ENCODE measurements at regions not wholly inside any gene's neighbourhood (a gene's known extent, or its start where the extent isn't known, plus 50 kb on each side); places are given as distances from the start of the nearest gene placed in this dataset.

DNA sequence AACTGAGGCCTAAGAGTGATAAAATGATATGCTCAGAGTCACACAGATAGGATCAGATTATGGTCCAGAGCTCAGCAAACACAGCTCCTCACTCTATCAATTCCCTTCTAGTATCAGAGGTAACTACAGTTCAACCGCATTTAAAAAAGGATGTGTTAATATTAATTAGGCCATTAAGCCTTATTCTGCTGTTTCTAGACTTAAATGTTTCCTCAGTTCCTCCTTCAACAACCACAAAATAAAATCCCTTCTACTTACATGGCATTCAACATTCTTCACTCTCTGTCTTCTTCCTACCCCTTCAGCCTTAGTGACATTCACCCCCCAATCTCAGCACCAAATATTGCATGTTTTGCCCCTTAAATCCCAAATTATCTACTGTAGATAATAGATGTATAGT is 254.9 kb downstream of the PLPP3 start:
- peaks cover 2% of the 10 kb centered on the region for H3K9me3 ChIP-seq (ENCODE audit: insufficient read depth, low read depth, low read length)
- H3K79me2 ChIP-seq (ENCODE audit: control insufficient read depth, insufficient read depth, low read length, poor library complexity) = no peaks in the 10 kb centered on the region
- peaks cover 0 to 2% of the 10 kb centered on the region in 2 experiments for H3K36me3 ChIP-seq (ENCODE audit: control insufficient read depth in 1 of 2, insufficient read depth in 2 of 2, low read length in 2 of 2)
- H3K14ac ChIP-seq (ENCODE audit: low read length) = no peak overlapping the region
- H4K12ac ChIP-seq (ENCODE audit: low read depth, low read length) = no peak overlapping the region
- no peak overlapping the region for H3K27ac ChIP-seq (ENCODE audit: low read depth, low read length)
- H2AK5ac ChIP-seq (ENCODE audit: low read length) = no peak overlapping the region
- H3K4me2 ChIP-seq (ENCODE audit: low read length) = no peak overlapping the region
- no peak overlapping the region for H2AFZ ChIP-seq (ENCODE audit: insufficient read depth, low read length, poor library complexity)
- no peak overlapping the region for H2BK12ac ChIP-seq (ENCODE audit: low read length)
- no peaks in the 10 kb centered on the region for H3K27me3 ChIP-seq (ENCODE audit: insufficient read depth, low read length)
- peaks cover 9% of the 10 kb centered on the region for H3K79me1 ChIP-seq (ENCODE audit: low read length)
- H3K23ac ChIP-seq (ENCODE audit: low read length) = no peak overlapping the region
- H3K4ac ChIP-seq (ENCODE audit: low read depth, low read length) = no peak overlapping the region
- H3K18ac ChIP-seq (ENCODE audit: low read length) = no peak overlapping the region
- no peak overlapping the region for H2BK5ac ChIP-seq (ENCODE audit: low read depth, low read length, poor library complexity)
- no peak overlapping the region for H2BK120ac ChIP-seq (ENCODE audit: insufficient read depth, low read length, poor library complexity)
- H3K4me1 ChIP-seq (ENCODE audit: control insufficient read depth in 1 of 2, insufficient read depth in 2 of 2, low read length in 2 of 2) = peaks cover 0 to 3% of the 10 kb centered on the region in 2 experiments
- no CpG with 5 or more reads among the region's 1 CpG for WGBS (ENCODE audit: extremely low coverage, insufficient coverage, insufficient read length)
- H3K4me3 ChIP-seq (ENCODE audit: low read depth, low read length) = no peak overlapping the region
- no peak overlapping the region for H3K9ac ChIP-seq (ENCODE audit: low read length)
- H4K8ac ChIP-seq (ENCODE audit: low read depth, low read length) = no peak overlapping the region
- DNase-seq = no peak
- H4K91ac ChIP-seq (ENCODE audit: low read depth, low read length) = no peak overlapping the region

- Histone ChIP-seq H3K23ac (ENCODE audit: low read length) (no peak overlapping the region), H4K12ac (ENCODE audit: low read depth, low read length) (no peak overlapping the region), H2BK5ac (ENCODE audit: low read depth, low read length, poor library complexity) (no peak overlapping the region), H3K4ac (ENCODE audit: low read depth, low read length) (no peak overlapping the region), H2AK5ac (ENCODE audit: low read length) (no peak overlapping the region), H3K9ac (ENCODE audit: low read length) (peak overlapping the region; percentile 33), H3K4me3 (ENCODE audit: low read depth, low read length) (no peak overlapping the region), H3K18ac (ENCODE audit: low read length) (no peak overlapping the region), H3K79me2 (ENCODE audit: control insufficient read depth, insufficient read depth, low read length, poor library complexity) (no peaks in the 10 kb centered on the region), H3K27ac (ENCODE audit: low read depth, low read length) (no peak overlapping the region), H3K9me3 (ENCODE audit: insufficient read depth, low read depth, low read length) (peaks cover under 1% of the 10 kb centered on the region), H3K27me3 (ENCODE audit: insufficient read depth, low read length) (no peaks in the 10 kb centered on the region), H3K14ac (ENCODE audit: low read length) (no peak overlapping the region), H4K91ac (ENCODE audit: low read depth, low read length) (no peak overlapping the region), H3K79me1 (ENCODE audit: low read length) (peaks cover 6% of the 10 kb centered on the region), H3K4me1 (ENCODE audit: control insufficient read depth in 1 of 2, insufficient read depth in 2 of 2, low read length in 2 of 2) (no peaks in the 10 kb centered on the region), H3K4me2 (ENCODE audit: low read length) (no peak overlapping the region), H2AFZ (ENCODE audit: insufficient read depth, low read length, poor library complexity) (no peak overlapping the region), H2BK120ac (ENCODE audit: insufficient read depth, low read length, poor library complexity) (no peak overlapping the region), H3K36me3 (ENCODE audit: control insufficient read depth in 1 of 2, insufficient read depth in 2 of 2, low read length in 2 of 2) (peaks cover 1 to 2% of the 10 kb centered on the region in 2 experiments), H4K8ac (ENCODE audit: low read depth, low read length) (no peak overlapping the region), H2BK12ac (ENCODE audit: low read length) (no peak overlapping the region)
- WGBS (ENCODE audit: extremely low coverage, insufficient coverage, insufficient read length) = no CpG with 5 or more reads among the region's 3 CpGs
- peak; percentile 30 to 55 for DNase-seq
Observed at GRCh38 chr1:56322211-56322610, 257.2 kb downstream of the PLPP3 start.

DNA sequence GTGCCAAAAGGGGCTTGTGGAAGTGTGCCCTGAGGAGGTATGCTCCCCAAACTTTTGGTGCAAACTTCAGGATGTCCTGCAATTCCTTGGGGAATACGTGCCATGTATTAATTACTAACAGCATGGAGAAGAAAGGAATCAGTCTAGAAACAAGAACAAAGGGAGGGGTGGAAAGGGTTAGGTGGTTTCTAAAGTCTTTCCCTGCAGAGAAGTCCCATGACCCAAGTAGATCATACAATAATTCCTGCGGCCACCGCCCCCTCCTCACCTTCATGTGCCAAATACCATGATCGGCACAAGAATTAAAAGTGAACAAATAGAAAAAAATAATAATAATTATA is 258.2 kb downstream of the PLPP3 start:
- Histone ChIP-seq H4K12ac (ENCODE audit: low read depth, low read length) (no peak overlapping the region), H3K14ac (ENCODE audit: low read length) (no peak overlapping the region), H3K4ac (ENCODE audit: low read depth, low read length) (no peak overlapping the region), H3K27me3 (ENCODE audit: insufficient read depth, low read length) (no peaks in the 10 kb centered on the region), H2BK5ac (ENCODE audit: low read depth, low read length, poor library complexity) (no peak overlapping the region), H3K4me2 (ENCODE audit: low read length) (no peak overlapping the region), H2AFZ (ENCODE audit: insufficient read depth, low read length, poor library complexity) (no peak overlapping the region), H4K8ac (ENCODE audit: low read depth, low read length) (no peak overlapping the region), H3K9me3 (ENCODE audit: insufficient read depth, low read depth, low read length) (no peaks in the 10 kb centered on the region), H3K18ac (ENCODE audit: low read length) (no peak overlapping the region), H3K4me3 (ENCODE audit: low read depth, low read length) (no peak overlapping the region), H3K9ac (ENCODE audit: low read length) (no peak overlapping the region), H2BK120ac (ENCODE audit: insufficient read depth, low read length, poor library complexity) (peak overlapping the region; percentile 33), H4K91ac (ENCODE audit: low read depth, low read length) (peak overlapping the region; percentile 51), H2AK5ac (ENCODE audit: low read length) (no peak overlapping the region), H3K4me1 (ENCODE audit: control insufficient read depth in 1 of 2, insufficient read depth in 2 of 2, low read length in 2 of 2) (no peaks in the 10 kb centered on the region), H3K79me2 (ENCODE audit: control insufficient read depth, insufficient read depth, low read length, poor library complexity) (no peaks in the 10 kb centered on the region), H3K79me1 (ENCODE audit: low read length) (peaks cover 6% of the 10 kb centered on the region), H3K27ac (ENCODE audit: low read depth, low read length) (no peak overlapping the region), H3K23ac (ENCODE audit: low read length) (no peak overlapping the region), H2BK12ac (ENCODE audit: low read length) (peak overlapping the region; percentile 59), H3K36me3 (ENCODE audit: control insufficient read depth in 1 of 2, insufficient read depth in 2 of 2, low read length in 2 of 2) (peaks cover 0 to 2% of the 10 kb centered on the region in 2 experiments)
- no peak for DNase-seq
- WGBS (ENCODE audit: extremely low coverage, insufficient coverage, insufficient read length) = no CpG with 5 or more reads among the region's 4 CpGs

GRCh38 chr1:56320464-56321149 is 258.8 kb downstream of the PLPP3 start:
- H3K18ac ChIP-seq (ENCODE audit: low read length) = no peak overlapping the region
- no peak overlapping the region for H2AK5ac ChIP-seq (ENCODE audit: low read length)
- no CpG with 5 or more reads among the region's 3 CpGs for WGBS (ENCODE audit: extremely low coverage, insufficient coverage, insufficient read length)

More at GRCh38 chr1:56320464-56321149, 258.8 kb downstream of the PLPP3 start:
- Histone ChIP-seq H3K27me3 (ENCODE audit: insufficient read depth, low read length) (no peaks in the 10 kb centered on the region), H3K4ac (ENCODE audit: low read depth, low read length) (no peak overlapping the region), H3K4me1 (ENCODE audit: control insufficient read depth in 1 of 2, insufficient read depth in 2 of 2, low read length in 2 of 2) (no peaks in the 10 kb centered on the region), H3K23ac (ENCODE audit: low read length) (no peak overlapping the region), H3K9me3 (ENCODE audit: insufficient read depth, low read depth, low read length) (no peaks in the 10 kb centered on the region), H3K4me2 (ENCODE audit: low read length) (no peak overlapping the region), H3K9ac (ENCODE audit: low read length) (no peak overlapping the region), H2BK5ac (ENCODE audit: low read depth, low read length, poor library complexity) (no peak overlapping the region), H3K36me3 (ENCODE audit: control insufficient read depth in 1 of 2, insufficient read depth in 2 of 2, low read length in 2 of 2) (peaks cover 0 to 2% of the 10 kb centered on the region in 2 experiments), H4K8ac (ENCODE audit: low read depth, low read length) (no peak overlapping the region), H3K79me2 (ENCODE audit: control insufficient read depth, insufficient read depth, low read length, poor library complexity) (no peaks in the 10 kb centered on the region), H4K12ac (ENCODE audit: low read depth, low read length) (no peak overlapping the region), H3K79me1 (ENCODE audit: low read length) (peaks cover 6% of the 10 kb centered on the region), H2BK120ac (ENCODE audit: insufficient read depth, low read length, poor library complexity) (peak overlapping the region; percentile 33), H2BK12ac (ENCODE audit: low read length) (peak overlapping the region; percentile 59), H3K14ac (ENCODE audit: low read length) (no peak overlapping the region), H4K91ac (ENCODE audit: low read depth, low read length) (peak overlapping the region; percentile 51), H3K4me3 (ENCODE audit: low read depth, low read length) (no peak overlapping the region), H2AFZ (ENCODE audit: insufficient read depth, low read length, poor library complexity) (no peak overlapping the region), H3K27ac (ENCODE audit: low read depth, low read length) (no peak overlapping the region)
- no peak for DNase-seq

All from trophoblast cell (in vitro differentiated cells and primary cell).